Esophagus squamous epithelium (tissue), 4 donors: ENCODE measurements at regions not wholly inside any gene's neighbourhood (a gene's known extent, or its start where the extent isn't known, plus 50 kb on each side); places are given as distances from the start of the nearest gene placed in this dataset.

ENCODE experiments used
- POLR2A ChIP-seq, 4 donors: fragments of 450-650 bp; IDR thresholded peaks; one replicate each; pipeline ENCODE4 v1.6.1; 2017; ENCODE audit warnings: antibody characterized with exemption in 4 of 4, mild to moderate bottlenecking in 4 of 4, moderate library complexity in 3 of 4
- TF ChIP-seq, protein P1 (sequence below), 6 experiments: fragments of 450-650 bp in 4 of 6; fragments of 200-600 bp in 2 of 6; sonication (generic) in 2 of 6; IDR thresholded peaks; one replicate each; pipeline ENCODE4 v1.5.1; 2016 to 2019; ENCODE audit warnings: antibody characterized with exemption in 6 of 6, mild to moderate bottlenecking in 4 of 6, moderate library complexity in 4 of 6

DNA sequence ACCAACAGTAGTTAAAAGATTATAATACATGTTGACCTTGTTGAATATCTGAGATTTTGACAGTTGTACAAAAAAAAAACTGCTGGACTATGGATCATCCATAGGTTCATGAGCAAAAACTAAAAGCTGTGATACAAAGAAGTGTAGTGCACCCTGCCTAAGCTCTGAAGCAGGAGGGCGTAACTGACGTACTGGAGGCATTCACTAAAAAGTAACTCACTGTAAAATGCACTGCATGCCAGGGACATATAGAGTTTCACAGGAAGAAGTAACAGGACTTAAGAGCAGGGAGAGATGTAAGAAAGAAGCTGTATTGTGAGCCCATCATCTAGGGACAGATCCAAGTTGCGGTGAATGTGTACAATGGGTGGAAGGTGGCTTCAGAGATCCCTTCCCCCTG, 177.9 kb downstream of the IRS2 start:
- TF ChIP-seq, protein P1, sequence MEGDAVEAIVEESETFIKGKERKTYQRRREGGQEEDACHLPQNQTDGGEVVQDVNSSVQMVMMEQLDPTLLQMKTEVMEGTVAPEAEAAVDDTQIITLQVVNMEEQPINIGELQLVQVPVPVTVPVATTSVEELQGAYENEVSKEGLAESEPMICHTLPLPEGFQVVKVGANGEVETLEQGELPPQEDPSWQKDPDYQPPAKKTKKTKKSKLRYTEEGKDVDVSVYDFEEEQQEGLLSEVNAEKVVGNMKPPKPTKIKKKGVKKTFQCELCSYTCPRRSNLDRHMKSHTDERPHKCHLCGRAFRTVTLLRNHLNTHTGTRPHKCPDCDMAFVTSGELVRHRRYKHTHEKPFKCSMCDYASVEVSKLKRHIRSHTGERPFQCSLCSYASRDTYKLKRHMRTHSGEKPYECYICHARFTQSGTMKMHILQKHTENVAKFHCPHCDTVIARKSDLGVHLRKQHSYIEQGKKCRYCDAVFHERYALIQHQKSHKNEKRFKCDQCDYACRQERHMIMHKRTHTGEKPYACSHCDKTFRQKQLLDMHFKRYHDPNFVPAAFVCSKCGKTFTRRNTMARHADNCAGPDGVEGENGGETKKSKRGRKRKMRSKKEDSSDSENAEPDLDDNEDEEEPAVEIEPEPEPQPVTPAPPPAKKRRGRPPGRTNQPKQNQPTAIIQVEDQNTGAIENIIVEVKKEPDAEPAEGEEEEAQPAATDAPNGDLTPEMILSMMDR (IDR thresholded peaks at IDR 0.05) = no peak
- no peak for TF ChIP-seq POLR2A (IDR thresholded peaks at IDR 0.05)
